Colonic mucosa (tissue), 4 donors: ENCODE measurements at regions not wholly inside any gene's neighbourhood (a gene's known extent, or its start where the extent isn't known, plus 50 kb on each side); places are given as distances from the start of the nearest gene placed in this dataset.

ENCODE experiments used
- DNase-seq: peaks from one replicate; pipeline ENCODE4 v3.0.0-alpha.2; 2020
- H3K27ac ChIP-seq: fragments of 200-600 bp; one replicate; pipeline ENCODE4 v1.8.0; 2021
- H3K27me3 ChIP-seq: fragments of 200-600 bp; one replicate; pipeline ENCODE4 v1.8.0; 2021
- H3K36me3 ChIP-seq: fragments of 200-600 bp; one replicate; pipeline ENCODE4 v1.8.0; 2021
- H3K4me1 ChIP-seq: fragments of 200-600 bp; one replicate; pipeline ENCODE4 v1.8.0; 2021; ENCODE audit warnings: mild to moderate bottlenecking
- H3K4me3 ChIP-seq: fragments of 200-600 bp; one replicate; pipeline ENCODE4 v1.8.0; 2021
- H3K9ac ChIP-seq, 2 donors: one replicate each; pipeline ENCODE4 v1.7.0; 2013; ENCODE audit warnings: control low read depth in 2 of 2, low read depth in 2 of 2, low read length in 2 of 2
- H3K9me3 ChIP-seq: fragments of 200-600 bp; one replicate; pipeline ENCODE4 v1.8.0; 2021
- intact Hi-C: fragments of 100-400 bp; cut with DNase I; formaldehyde crosslinking; loops from one replicate; pipeline ENCODE4 v1.14.1; 2022
- TF ChIP-seq, protein P1 (sequence below): fragments of 200-600 bp; IDR thresholded peaks from one replicate; pipeline ENCODE4 v1.8.0; 2022; ENCODE audit warnings: antibody characterized with exemption, mild to moderate bottlenecking
- donor health status: healthy.
- donor health status: DM: no; HTN: no; CAD: no.
- donor health status: DM: no; HTN: no; CAD: no.

DNA sequence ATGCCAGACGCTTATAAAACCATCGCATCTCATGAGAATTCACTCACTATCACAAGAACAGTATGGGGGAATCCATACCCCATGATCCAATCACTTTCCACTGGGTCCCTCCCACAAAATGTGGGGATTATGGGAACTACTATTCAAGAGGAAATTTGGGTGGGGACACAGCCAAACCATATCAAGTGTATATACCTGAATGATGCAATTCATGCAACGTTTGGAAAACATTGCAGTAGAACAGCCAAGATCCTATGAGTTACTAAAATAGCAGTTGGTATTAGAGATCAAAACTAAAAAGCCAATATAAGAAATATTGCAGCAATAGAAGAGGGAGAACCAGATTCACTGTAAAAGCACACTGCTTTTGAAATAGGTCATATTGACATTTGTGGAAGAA lies 1543.9 kb upstream of the B3GALT2 start:
- intact Hi-C loops = no loop called here
- DNase-seq = no peak
- no peaks in the 10 kb centered on the region for H3K4me1 ChIP-seq
- H3K27ac ChIP-seq = no peak overlapping the region
- H3K27me3 ChIP-seq = no peaks in the 10 kb centered on the region
- no peak overlapping the region for H3K9ac ChIP-seq
- H3K4me3 ChIP-seq = no peak overlapping the region
- TF ChIP-seq, protein P1, sequence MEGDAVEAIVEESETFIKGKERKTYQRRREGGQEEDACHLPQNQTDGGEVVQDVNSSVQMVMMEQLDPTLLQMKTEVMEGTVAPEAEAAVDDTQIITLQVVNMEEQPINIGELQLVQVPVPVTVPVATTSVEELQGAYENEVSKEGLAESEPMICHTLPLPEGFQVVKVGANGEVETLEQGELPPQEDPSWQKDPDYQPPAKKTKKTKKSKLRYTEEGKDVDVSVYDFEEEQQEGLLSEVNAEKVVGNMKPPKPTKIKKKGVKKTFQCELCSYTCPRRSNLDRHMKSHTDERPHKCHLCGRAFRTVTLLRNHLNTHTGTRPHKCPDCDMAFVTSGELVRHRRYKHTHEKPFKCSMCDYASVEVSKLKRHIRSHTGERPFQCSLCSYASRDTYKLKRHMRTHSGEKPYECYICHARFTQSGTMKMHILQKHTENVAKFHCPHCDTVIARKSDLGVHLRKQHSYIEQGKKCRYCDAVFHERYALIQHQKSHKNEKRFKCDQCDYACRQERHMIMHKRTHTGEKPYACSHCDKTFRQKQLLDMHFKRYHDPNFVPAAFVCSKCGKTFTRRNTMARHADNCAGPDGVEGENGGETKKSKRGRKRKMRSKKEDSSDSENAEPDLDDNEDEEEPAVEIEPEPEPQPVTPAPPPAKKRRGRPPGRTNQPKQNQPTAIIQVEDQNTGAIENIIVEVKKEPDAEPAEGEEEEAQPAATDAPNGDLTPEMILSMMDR = no peak
- no peaks in the 10 kb centered on the region for H3K9me3 ChIP-seq
- no peaks in the 10 kb centered on the region for H3K36me3 ChIP-seq

- TF ChIP-seq, protein P1 = no peak
- intact Hi-C loops = no loop called here
- Histone ChIP-seq H3K36me3 (no peaks in the 10 kb centered on the region), H3K27ac (no peak overlapping the region), H3K9me3 (no peaks in the 10 kb centered on the region), H3K27me3 (no peaks in the 10 kb centered on the region), H3K4me3 (no peak overlapping the region), H3K9ac (no peak overlapping the region), H3K4me1 (no peaks in the 10 kb centered on the region)
- no peak for DNase-seq
Measured at GRCh38 chr1:194723067-194723466, 1536.7 kb upstream of the B3GALT2 start.

- no peak for DNase-seq
- no peak overlapping the region for H3K4me3 ChIP-seq
- TF ChIP-seq, protein P1 = no peak
Measured at GRCh38 chr1:194717941-194718340, 1531.5 kb upstream of the B3GALT2 start.

GRCh38 chr1:194717334-194717733 lies 1530.9 kb upstream of the B3GALT2 start:
- Histone ChIP-seq H3K27me3 (no peaks in the 10 kb centered on the region), H3K4me1 (no peaks in the 10 kb centered on the region), H3K9me3 (no peaks in the 10 kb centered on the region), H3K9ac (no peak overlapping the region), H3K4me3 (no peak overlapping the region), H3K36me3 (no peaks in the 10 kb centered on the region), H3K27ac (no peak overlapping the region)
- no peak for DNase-seq
- TF ChIP-seq, protein P1 = no peak
- intact Hi-C loops = no loop called here

More at GRCh38 chr1:194717941-194718340, 1531.5 kb upstream of the B3GALT2 start:
- Histone ChIP-seq H3K36me3 (no peaks in the 10 kb centered on the region), H3K4me1 (no peaks in the 10 kb centered on the region), H3K27ac (no peak overlapping the region), H3K27me3 (no peaks in the 10 kb centered on the region), H3K9ac (no peak overlapping the region), H3K9me3 (no peaks in the 10 kb centered on the region)
- intact Hi-C loops = no loop called here

- TF ChIP-seq, protein P1 = no peak
- intact Hi-C loops = no loop called here
- H3K36me3 ChIP-seq = no peaks in the 10 kb centered on the region
- DNase-seq = no peak
- H3K4me3 ChIP-seq = no peak overlapping the region
- H3K9ac ChIP-seq = no peak overlapping the region
- no peaks in the 10 kb centered on the region for H3K4me1 ChIP-seq
- H3K9me3 ChIP-seq = no peaks in the 10 kb centered on the region
- no peaks in the 10 kb centered on the region for H3K27me3 ChIP-seq
- H3K27ac ChIP-seq = no peak overlapping the region
Measured at GRCh38 chr1:194710671-194711070, 1524.3 kb upstream of the B3GALT2 start.

DNA sequence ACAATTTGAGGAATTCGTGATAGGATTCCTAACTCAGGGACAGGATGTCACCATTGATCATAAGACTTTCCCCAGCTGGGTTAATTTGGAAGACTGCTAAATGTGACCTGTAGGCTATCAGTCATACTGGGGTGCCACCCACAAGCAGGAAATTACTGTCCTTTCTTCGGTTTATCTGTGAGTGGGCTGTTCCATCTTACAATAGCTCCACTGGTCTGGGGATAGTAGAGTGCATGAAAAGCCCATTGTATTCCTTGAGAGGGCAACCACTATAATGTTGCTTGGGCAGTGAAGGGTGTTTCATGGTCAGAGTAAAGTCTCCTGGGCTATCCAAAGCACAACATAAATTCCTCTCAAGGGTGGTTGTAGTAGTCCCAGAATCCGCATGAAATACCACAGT lies 1523.0 kb upstream of the B3GALT2 start:
- Histone ChIP-seq H3K27me3 (no peaks in the 10 kb centered on the region), H3K36me3 (no peaks in the 10 kb centered on the region), H3K9ac (no peak overlapping the region), H3K4me1 (no peaks in the 10 kb centered on the region), H3K27ac (no peak overlapping the region), H3K9me3 (no peaks in the 10 kb centered on the region), H3K4me3 (no peak overlapping the region)
- DNase-seq = no peak
- TF ChIP-seq, protein P1 = no peak
- intact Hi-C loops = no loop called here
